Heart right ventricle (tissue), 16 donors: ENCODE measurements at regions not wholly inside any gene's neighbourhood (a gene's known extent, or its start where the extent isn't known, plus 50 kb on each side); places are given as distances from the start of the nearest gene placed in this dataset.

ENCODE experiments used
- ATAC-seq, 8 donors: fragments of 200-7000 bp; cut with Tn5 transposase; one replicate each; pipeline ENCODE4 v1.9.1; 2020; ENCODE audit warnings: mild to moderate bottlenecking in 8 of 8, moderate library complexity in 8 of 8, moderate number of reproducible peaks in 1 of 8
- DNase-seq, 2 donors: peaks; one replicate each; pipeline ENCODE4 v3.0.0-alpha.2; 2020
- H3K27ac ChIP-seq, 10 donors: fragments of 200-600 bp; sonication (generic) in 2 of 10; one replicate each; pipeline versions ENCODE4 v1.5.0 to v1.8.0; 2020 to 2022; ENCODE audit warnings: mild to moderate bottlenecking in 3 of 10
- H3K27me3 ChIP-seq, 7 donors: fragments of 200-600 bp; one replicate each; pipeline ENCODE4 v1.8.0; 2021 to 2022; ENCODE audit warnings: mild to moderate bottlenecking in 2 of 7
- H3K36me3 ChIP-seq, 9 donors: fragments of 200-600 bp; sonication (generic) in 1 of 9; one replicate each; pipeline versions ENCODE4 v1.5.0 to v1.8.0; 2020 to 2022; ENCODE audit warnings: mild to moderate bottlenecking in 2 of 9
- H3K4me1 ChIP-seq, 9 donors: fragments of 200-600 bp; sonication (generic) in 1 of 9; one replicate each; pipeline versions ENCODE4 v1.5.0 to v1.8.0; 2020 to 2022; ENCODE audit warnings: mild to moderate bottlenecking in 4 of 9
- H3K4me3 ChIP-seq, 10 donors: fragments of 200-600 bp; sonication (generic) in 2 of 10; one replicate each; pipeline versions ENCODE4 v1.5.0 to v1.8.0; 2020 to 2022; ENCODE audit warnings: mild to moderate bottlenecking in 7 of 10, moderate library complexity in 2 of 10
- H3K9me3 ChIP-seq, 11 donors: fragments of 200-600 bp in 10 of 11; sonication (generic) in 2 of 11; one replicate each; pipeline versions ENCODE4 v1.5.0 to v1.8.0; 2013 to 2022; ENCODE audit warnings: mild to moderate bottlenecking in 2 of 11, control low read depth in 1 of 11, moderate library complexity in 1 of 11
- WGBS, 2 donors: extraction: QIAGEN DNeasy Blood & Tissue Kit; methylation state at CpG; one replicate each; pipeline ENCODE4 v1.1.7; 2013; ENCODE audit warnings: inconsistent platforms in 1 of 2; 5-methylcytosine and 5-hydroxymethylcytosine counted together
- intact Hi-C, 10 donors: fragments of 100-400 bp; cut with DNase I; formaldehyde crosslinking; loops; one replicate each; pipeline versions ENCODE4 v1.11.1 to v1.14.2; 2022
- TF ChIP-seq, protein P1 (sequence below), 9 donors: fragments of 200-600 bp; sonication (generic) in 2 of 9; IDR thresholded peaks; one replicate each; pipeline versions ENCODE4 v1.5.0 to v1.8.0; 2021 to 2022; ENCODE audit warnings: antibody characterized with exemption in 9 of 9, mild to moderate bottlenecking in 5 of 9, moderate library complexity in 1 of 9
- donor health status: Arrhythmogenic right ventricular cardiomyopathy.
- donor health status: ischemic (EF 13 %, LVEDD 7.1; RV severe dilation, severe dysfunction).
- donor health status: healthy with polysubstance abuse.
- donor health status: DM: no; HTN: yes; CAD: no.
- donor health status: DM: no; HTN: no; CAD: no.
- donor health status: ischemic (EF 25% LVEDD 6.9; RV normal size, moderate dysfunction).
- donor health status: ischemic (EF 25% LVEDD 5.7; RV mildly dilated, moderate dysfunction).
- donor health status: healthy.
- donor health status: DM: yes; HTN: yes; CAD: no.
- donor health status: Ischemic cardiomyopathy.
- donor health status: ischemic (EF 35%, LVEDD 5.7; RV mildly dilated, moderate dysfunction).
- donor health status: nonischemic (EF 11% LVEDD 7.7; RV severe dilation, severe dysfunction).
- donor health status: DM: yes; HTN: yes; CAD: no.
- donor health status: PGD.
- donor health status: ischemic (EF 29% LVEDD 5.4; RV normal size, mild dysfunction).
- donor health status: nonischemic (EF 23%, LVEDD 6.1; RV moderate dilation, normal function).

DNA sequence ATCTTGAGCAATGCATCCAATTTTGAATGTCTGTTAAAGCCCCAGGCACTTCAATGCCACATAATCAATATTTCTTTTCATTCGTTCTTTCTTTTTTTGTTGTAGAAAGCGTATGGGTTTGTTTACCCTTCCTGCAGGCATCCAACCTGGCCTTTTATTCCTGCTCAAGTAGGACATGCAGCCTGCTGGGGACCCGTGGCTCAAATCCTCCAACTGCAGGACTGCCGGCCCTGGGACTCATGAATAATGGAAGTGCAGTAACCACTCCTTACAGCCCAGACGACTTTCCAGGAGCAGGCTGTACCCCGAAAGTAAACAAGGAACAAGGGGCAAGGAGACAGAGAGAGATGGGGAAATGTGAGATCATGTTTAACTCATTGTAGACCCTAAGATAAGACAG, 126.4 kb downstream of the SALL1 start:
- Histone ChIP-seq H3K4me3 (no peak overlapping the region), H3K9me3 (no peaks in the 10 kb centered on the region)

GRCh38 chr16:51022955-51023354, 128.1 kb downstream of the SALL1 start:
- ATAC-seq (no peak), DNase-seq (no peak)
- H3K27me3 ChIP-seq, result peaks cover 0 to 14% (median 5%) of the 10 kb centered on the region in 7 donors
- H3K4me1 ChIP-seq, result no peaks in the 10 kb centered on the region
- H3K36me3 ChIP-seq, result no peaks in the 10 kb centered on the region
- WGBS, 2 donors, result 80 to 88% methylated on average over 5 of the region's 5 CpGs
- H3K9me3 ChIP-seq, result no peaks in the 10 kb centered on the region
- TF ChIP-seq, protein P1, sequence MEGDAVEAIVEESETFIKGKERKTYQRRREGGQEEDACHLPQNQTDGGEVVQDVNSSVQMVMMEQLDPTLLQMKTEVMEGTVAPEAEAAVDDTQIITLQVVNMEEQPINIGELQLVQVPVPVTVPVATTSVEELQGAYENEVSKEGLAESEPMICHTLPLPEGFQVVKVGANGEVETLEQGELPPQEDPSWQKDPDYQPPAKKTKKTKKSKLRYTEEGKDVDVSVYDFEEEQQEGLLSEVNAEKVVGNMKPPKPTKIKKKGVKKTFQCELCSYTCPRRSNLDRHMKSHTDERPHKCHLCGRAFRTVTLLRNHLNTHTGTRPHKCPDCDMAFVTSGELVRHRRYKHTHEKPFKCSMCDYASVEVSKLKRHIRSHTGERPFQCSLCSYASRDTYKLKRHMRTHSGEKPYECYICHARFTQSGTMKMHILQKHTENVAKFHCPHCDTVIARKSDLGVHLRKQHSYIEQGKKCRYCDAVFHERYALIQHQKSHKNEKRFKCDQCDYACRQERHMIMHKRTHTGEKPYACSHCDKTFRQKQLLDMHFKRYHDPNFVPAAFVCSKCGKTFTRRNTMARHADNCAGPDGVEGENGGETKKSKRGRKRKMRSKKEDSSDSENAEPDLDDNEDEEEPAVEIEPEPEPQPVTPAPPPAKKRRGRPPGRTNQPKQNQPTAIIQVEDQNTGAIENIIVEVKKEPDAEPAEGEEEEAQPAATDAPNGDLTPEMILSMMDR (IDR thresholded peaks at IDR 0.05), result no peak
- H3K4me3 ChIP-seq, result no peak overlapping the region
- no peak overlapping the region for H3K27ac ChIP-seq
- intact Hi-C loops, result no loop called here

More for the DNA sequence above, 126.4 kb downstream of the SALL1 start:
- intact Hi-C loops, result no loop called here
- no peak for ATAC-seq
- 42% methylated on average over 6 of the region's 6 CpGs for WGBS, 2 donors
- TF ChIP-seq, protein P1 (IDR thresholded peaks at IDR 0.05), result no peak
- Histone ChIP-seq H3K27ac (no peak overlapping the region), H3K27me3 (peaks cover 0 to 17% (median 0%) of the 10 kb centered on the region in 7 donors), H3K36me3 (no peaks in the 10 kb centered on the region), H3K4me1 (no peaks in the 10 kb centered on the region)
- no peak for DNase-seq

- no peak overlapping the region for H3K4me3 ChIP-seq
- 65 to 77% methylated on average over 4 of the region's 4 CpGs for WGBS, 2 donors
- intact Hi-C loops, result no loop called here
- ATAC-seq, result no peak
- TF ChIP-seq, protein P1 (IDR thresholded peaks at IDR 0.05), result no peak
- H3K36me3 ChIP-seq, result no peaks in the 10 kb centered on the region
- DNase-seq, result no peak
- H3K27ac ChIP-seq, result no peak overlapping the region
- H3K9me3 ChIP-seq, result no peaks in the 10 kb centered on the region
- H3K4me1 ChIP-seq, result no peaks in the 10 kb centered on the region
- H3K27me3 ChIP-seq, result peaks cover 0 to 24% (median under 1%) of the 10 kb centered on the region in 7 donors
Observed at GRCh38 chr16:51019617-51020016, 131.5 kb downstream of the SALL1 start.

- Histone ChIP-seq H3K27me3 (peaks cover 0 to 17% (median 0%) of the 10 kb centered on the region in 7 donors), H3K4me3 (no peak overlapping the region), H3K27ac (no peak overlapping the region), H3K36me3 (no peaks in the 10 kb centered on the region), H3K4me1 (no peaks in the 10 kb centered on the region), H3K9me3 (no peaks in the 10 kb centered on the region)
- WGBS, 2 donors, result 83 to 89% methylated on average over 1 of the region's 1 CpG
- TF ChIP-seq, protein P1 (IDR thresholded peaks at IDR 0.05), result no peak
- ATAC-seq, result no peak
- intact Hi-C loops, result no loop called here
- no peak for DNase-seq
Observed at GRCh38 chr16:51017969-51018368, 133.1 kb downstream of the SALL1 start.
